ENCODE measurements at regions not wholly inside any gene's neighbourhood (a gene's known extent, or its start where the extent isn't known, plus 50 kb on each side); places are given as distances from the start of the nearest gene placed in this dataset.
"Not testable (repeated sequence)": the region's sequence is repeated elsewhere in the genome, so short reads cannot be mapped to it uniquely, and the experiment has no call there.

DNA sequence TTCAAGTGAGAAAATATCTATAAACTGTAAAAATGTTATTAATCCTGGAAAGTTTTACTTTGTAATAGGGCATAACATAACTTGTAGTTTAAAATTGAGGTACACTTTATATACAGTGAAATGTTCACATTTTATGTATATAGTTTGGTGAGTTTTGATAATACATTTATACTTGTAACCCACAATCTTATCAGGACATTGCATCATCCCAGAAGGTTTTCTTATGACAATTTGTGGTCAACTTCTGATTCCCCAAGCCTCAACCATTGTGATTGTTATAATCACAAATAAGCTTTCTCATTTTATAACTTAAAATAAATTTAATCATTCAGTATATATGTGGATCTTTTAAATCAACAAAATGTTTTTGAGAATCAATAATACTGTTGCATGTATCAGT is 151.1 kb downstream of the TFPI2 start:
- DNase-seq, result no peak

DNA sequence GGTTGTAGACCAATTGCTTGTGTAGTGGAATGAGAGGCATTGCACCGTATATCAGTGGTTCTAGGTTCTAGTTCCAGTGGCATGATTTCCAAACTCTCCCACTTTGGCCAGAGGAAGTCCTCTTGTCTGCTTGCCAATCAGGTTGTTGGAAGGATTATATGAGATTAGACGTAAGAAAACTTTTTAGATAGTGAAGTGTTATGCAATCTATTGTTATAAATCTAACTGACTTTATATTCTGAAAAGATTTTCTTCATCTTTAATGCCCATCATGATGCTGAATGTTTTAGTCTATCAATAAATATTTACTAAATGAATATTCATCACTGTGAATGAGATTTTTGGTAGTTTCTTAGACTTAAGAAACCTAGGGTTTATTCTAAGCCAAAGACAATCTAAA is 152.6 kb downstream of the TFPI2 start:
- DNase-seq, result no peak

DNA sequence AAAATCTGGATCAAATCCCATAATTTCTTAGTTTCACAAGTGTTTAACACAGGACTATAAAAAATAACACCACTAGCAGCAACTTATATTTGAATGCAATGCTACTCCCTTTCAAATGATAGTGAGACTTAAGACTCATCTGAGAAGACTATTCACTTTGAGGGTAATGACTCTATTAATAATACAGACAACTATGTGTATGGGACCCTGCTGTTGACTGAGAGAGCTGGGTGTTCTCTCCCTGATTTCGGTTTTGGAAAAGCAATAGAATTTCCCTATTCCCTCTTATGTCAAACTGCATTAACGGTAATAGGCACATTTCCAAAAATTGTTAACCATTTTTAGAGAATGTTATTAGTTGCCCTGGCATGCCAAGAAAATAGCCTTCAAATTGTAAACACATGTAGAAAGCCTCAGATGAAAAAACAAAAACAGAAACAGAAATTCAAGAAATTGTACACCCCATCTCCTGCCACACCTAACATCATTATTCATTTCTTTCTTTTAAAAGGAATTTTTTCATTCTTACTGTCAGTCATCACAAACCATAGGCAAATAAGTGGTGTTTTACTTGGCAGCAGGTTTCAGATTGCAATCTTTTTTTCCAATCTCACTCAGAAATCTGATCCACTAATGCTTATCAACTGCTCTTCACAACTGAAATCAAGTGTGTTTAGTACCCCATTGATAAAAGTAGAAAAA is 153.7 kb downstream of the TFPI2 start:
- DNase-seq, result no peak

DNA sequence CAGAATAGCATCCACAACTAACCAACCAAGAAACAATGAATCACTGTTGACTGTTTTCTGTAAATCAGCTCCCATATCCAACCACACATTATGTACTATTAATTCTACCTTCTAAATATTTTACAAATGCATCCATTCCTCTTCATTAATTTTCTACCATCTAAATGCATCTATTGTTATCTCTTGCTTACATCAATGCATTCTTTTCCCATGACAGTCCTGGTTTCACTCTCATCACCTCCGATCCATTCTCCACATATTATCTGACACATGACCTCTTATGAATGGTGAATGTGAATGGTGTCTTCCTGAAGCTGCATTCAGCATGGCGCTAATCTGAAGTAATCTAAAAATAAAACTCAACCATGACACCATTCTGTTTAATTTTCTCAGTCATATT is 153.8 kb upstream of the CALCR start:
- no peak for DNase-seq

DNA sequence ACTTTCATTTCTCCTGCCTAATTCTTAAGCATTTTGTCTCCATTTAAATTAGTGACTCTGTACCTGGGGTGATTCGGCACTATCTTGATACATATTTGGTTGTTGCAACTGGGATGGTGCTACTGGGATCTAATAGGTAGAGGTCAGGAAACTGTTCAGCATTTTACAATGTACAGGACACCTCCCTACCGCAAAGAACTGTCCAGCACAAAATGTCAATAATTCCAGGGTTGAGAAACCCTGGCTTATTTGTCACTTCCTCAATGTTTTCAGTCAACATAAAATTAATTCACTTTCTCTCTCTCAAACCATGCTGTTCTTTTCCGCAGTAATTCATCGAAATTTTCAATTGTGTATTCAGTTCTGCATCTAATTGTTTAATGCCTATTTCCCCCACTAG is 151.4 kb upstream of the CALCR start:
- no peak for DNase-seq

DNA sequence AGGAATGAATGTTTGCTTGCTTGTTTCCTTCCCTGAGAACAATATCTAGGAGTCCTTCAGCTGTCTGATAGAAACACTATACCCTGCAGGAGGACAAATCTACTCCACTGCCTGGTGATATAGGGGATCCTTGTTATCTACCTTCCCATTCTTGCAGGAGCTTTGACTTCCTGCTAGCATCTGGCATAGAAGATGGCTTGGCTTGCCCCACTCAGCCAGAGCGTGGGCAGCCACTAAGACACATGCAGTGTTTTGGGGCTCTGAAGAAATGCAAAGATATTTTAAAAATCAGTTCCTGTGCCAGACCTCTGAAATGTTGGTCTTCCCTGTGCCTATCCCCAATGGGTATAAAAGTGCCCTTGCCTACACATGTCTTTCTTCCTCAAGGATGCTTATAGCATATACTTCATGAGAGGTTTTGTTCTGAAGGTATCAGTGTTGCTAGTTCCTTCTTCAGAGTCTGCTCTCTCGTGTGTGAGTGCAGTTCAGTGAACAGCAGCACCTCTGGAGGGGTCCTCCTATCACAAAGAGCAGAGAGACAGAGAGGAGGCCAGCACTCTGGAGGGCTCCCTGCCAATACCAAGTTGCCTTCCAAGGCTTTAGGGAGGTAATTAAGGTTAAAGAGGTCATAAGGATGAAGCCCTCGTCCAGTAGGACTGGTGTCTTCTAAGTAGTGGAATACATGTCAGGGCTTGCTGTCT is 149.1 kb upstream of the CALCR start:
- no peak for DNase-seq

DNA sequence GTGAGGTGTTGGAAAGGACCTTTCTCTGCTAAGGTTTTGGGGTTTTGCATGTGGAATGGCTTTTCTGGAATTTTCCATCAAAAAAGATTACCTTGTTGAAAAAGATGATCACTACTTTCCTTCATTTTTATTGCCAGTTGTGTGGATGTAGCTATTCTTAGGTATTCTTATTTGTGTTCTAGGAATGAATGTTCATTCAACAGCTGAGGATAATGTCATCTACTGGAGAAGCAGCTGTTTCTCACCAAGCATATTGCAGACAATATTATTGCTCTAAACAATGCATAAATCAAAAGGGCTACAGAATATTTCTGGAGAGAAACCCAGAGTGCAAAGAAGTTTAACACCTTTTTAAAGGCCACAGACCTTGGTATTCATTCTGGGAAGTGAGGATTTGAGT is 145.6 kb upstream of the CALCR start:
- no peak for DNase-seq

DNA sequence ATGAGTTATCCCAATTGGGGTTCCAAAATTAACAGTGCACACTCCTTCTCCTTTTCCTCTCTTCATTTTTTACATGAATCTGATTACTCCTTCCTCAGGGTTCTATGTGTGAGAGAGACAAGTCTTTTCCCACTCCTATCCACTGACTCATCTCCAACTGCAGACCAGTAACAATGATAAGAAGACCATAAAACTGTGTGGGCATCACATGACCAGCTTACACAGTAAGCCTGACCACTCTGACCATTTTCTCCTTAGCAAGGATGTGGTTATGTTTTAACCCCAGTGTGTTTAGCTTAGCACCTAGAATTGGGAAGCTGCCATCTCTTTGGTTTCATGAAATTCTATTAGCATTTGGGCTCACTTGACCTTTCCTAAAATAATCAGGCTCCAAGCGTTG is 145.0 kb upstream of the CALCR start:
- no peak for DNase-seq

DNA sequence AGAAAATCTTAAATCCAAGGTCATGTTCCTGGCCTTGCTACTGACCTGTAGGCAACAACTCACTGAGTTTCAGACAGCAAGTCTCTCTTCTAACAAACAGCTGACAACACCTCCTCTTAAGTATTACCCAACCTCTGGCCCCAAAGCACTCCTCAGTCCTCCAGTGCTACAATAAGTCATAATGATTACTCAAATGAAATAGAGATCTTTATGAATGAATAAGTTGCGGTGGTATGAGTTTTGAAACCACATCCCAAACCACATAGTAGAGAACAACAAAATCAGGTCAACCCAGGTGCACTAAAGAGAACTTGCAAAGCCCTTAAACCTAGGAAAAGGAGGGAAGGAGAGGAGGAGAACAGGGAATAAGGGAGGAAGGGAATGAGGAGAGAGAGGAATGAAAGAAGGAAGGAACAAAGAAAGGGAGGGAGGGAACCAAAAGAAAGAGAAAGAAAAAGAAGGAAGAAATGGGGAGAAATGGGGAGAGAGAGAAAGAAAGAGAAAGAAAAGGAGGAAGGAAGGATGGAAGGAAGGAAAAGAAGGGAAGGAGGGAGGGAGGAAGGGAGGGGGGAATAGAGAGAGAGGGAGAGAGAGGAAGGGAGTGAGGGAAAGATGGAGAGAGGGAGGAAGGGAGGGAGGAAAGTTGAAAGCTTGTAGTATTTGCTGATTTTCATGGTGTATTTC is 142.8 kb upstream of the CALCR start:
- no peak for DNase-seq

DNA sequence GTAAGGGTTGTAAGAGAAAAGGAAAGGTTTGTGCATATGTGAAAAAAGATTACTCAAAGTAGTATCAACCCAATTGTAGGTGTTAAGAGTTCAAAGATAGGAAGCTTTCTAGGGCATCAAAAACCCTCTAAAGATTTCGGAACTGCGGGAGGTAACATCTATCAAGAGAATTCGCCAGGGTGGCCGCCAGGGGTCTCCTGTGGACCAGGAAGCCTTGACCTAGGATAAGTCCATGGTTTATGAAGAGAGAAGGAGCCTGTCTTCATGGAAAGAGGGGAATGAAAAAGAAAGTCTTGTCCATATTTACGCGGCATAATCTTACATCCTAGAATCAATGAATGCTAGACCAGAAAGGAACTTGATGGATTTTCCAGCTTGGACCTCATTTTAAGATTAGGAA is 140.7 kb upstream of the CALCR start:
- DNase-seq, result peak; percentile 44 to 61 (median 50)

DNA sequence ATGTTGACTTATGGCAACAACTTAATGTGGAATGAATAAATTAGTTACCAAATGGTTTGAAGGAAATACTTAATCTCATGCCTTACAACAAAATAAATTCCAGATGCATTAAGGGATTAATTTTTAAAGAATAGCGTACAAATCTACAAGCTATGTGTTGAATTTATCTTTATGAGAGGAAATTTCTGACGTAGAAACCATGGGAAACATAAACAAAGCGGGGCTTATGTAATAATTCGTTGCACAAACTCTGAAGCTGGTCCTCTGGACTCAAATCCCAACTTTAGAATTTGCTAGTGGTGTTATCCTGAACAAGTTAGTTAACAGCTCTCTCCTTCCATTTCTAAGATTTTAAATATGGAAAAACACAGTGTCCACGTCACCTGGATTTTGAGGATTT is 137.4 kb upstream of the CALCR start:
- no peak for DNase-seq

DNA sequence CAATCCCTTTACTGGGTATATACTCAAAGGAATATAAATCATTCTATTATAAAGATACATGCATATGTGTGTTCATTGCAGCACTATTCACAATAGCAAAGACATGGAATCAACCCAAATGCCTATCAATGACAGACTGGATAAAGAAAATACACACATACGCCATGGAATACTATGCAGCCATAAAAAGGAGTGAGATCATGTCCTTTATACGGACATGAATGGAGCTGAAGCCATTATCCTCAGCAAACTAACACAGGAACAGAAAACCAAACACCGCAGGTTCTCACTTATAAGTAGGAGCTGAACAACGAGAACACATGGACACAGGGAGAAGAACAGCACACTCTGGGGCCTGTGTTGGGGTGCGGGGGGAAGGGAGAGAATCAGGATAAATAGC is 133.7 kb upstream of the CALCR start:
- DNase-seq, result not testable (repeated sequence)

DNA sequence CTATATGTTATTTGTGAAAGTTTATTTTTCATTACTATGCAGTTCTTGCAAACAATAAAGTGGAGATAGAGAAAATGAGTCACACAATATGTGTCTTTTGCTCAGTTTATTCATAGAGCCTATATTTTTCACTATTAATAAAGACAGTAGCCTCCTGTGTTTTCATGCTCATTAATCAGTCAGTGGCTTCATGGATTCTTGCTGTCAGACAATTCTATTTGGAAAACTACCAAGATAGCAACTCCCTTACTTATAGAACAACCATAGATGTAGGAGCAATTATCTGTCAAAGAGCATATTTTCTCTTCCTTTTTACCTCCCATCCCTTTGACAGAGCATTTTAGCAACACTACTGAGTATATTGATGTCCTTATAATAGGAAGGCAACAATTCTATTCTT is 132.7 kb upstream of the CALCR start:
- DNase-seq, result no peak

DNA sequence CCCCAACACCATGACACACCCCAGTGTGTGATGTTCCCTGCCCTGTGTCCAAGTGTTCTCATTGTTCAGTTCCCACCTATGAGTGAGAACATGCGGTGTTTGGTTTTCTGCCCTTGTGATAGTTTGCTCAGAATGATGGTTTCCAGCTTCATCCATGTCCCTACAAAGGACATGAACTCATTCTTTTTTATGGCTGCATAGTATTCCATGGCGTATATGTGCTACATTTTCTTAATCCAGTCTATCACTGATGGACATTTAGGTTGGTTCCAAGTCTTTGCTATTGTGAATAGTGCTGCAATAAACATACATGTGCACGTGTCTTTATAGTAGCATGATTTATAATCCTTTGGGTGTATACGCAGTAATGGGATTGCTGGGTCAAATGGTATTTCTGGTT is 131.6 kb upstream of the CALCR start:
- not testable (repeated sequence) for DNase-seq

DNA sequence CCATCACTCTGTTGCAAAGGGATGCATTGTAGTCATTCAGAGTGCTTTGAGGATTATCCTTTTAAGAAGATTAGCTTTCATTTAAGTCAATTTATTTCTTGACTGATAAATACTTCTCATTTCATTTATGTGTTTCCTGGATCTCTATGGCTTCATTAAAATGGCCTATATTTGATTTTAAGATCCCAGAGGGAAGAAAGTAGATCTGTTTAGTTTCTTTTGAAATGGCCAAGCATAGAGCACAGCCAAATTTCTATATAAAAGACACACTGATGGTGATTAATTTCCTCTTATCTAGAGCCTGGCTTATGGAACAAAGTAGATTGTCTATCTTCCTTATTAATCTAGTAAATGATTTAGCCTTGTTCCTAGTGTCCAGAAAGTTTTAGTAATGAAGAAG is 129.7 kb upstream of the CALCR start:
- DNase-seq, result no peak

DNA sequence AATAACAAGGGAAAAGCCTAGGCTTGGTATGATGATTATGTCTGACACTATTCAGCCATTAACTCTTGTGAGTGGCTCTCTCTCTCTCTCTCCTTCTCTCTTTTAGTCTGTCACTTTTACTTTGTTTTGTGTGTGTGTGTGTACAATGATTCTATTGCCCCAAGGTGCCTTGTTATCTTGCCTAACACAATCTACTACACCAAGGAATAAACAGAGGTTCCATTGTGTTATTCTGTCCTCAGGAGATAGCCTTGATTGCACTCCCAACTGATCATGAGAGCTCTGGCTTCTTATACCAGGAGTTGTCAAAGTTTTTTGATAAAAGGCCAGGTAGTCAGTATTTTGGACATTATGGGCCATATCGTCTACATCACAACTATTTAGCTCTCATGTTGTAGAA is 123.4 kb upstream of the CALCR start:
- no peak for DNase-seq

DNA sequence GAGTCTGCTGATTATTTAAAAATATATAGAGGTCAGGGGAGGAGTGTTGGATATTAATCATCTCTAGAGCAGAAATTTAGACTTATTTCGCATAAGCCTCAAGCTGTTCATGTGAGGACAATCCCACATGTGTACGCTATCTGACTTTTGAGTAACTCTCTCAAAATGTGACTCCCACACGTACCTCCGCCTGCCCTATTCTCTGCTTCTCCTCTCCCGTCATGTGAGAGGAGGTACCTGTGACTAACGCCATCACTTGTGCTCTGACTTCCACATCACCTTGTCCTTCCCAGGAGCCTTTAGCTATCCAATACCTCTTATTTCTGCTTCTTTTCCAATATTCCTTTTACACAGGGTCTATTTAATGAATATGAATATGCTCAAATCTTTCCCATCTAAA is 119.3 kb upstream of the CALCR start:
- DNase-seq, result no peak

DNA sequence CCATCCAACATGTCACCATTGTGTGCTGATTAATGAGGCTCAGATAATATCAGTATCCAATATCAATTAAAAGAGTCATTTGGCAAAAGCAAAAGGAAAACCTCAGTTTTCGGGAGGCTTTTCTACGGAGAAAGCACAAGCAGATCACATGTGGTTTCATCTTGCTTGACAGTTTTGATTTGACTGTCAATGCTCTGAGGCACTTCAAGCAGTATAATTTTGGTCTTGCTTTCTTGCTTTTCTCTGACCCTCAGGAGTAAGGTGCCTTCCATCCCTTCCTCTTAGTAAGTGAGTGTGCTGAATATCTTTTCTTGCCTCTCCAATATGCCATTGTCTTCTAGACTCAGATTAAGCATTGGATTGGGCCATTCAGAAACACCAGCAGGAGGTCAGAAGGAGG is 115.5 kb upstream of the CALCR start:
- no peak for DNase-seq

DNA sequence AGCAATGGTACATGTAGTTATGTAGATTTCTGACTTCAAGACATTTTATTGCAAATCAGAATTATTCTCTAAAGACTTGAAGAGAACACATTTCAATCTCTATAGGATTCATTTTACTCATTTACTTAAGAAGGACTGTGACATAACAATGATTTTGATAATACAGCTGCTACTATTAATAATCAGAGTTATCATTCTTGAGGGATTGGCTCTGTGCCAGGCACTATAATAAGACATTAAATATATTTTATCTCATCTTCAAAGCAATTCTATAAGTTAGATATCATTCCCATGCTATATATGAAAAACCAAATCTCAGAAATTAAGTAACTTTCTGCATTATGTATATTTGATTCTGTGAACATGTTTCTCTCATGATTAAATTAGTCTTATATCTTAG is 103.7 kb upstream of the CALCR start:
- DNase-seq, result no peak

DNA sequence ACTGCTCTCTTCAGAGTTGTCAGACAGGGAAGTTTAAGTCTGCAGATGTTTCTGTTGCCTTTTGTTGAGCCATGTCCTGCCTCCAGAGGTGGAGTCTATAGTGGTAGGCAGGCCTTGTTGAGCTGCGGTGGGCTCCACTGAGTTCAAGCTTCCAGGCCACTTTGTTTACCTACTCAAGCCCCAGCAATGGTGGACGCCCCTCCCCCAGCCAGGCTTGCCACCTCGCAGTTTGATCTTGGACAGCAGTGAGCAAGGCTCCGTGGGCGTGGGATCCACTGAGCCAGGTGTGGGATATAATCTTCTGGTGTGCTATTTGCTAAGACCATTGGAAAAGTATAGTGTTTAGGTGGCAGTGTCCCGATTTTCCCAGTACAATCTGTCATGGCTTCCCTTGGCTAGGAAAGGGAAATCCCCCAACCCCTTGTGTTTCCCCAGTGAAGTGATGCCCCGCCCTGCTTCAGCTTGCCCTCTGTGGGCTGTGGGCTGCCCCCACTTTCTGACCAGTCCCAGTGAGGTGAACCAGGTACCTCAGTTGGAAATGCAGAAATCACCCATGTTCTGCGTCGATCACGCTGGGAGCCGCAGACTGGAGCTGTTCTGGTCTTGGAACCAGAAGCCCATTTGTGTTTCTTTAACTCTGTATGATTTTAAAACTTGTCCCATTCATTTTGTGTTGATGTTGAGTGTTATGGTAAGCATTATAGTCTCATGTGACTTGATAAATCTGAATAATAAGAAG is 89.2 kb upstream of the CALCR start:
- no peak for DNase-seq

DNA sequence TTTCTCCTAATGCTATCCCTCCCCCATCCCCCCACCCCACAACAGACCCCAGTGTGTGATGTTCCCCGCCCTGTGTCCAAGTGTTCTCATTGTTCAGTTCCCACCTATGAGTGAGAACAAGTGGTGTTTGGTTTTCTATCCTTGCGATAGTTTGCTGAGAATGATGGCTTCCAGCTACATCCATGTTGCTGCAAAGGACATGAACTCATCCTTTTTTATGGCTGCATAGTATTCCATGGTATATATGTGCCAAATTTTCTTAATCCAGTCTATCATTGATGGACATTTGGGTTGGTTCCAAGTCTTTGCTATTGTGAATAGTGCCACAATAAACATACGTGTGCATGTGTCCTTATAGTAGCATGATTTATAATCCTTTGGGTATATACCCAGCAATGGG is 83.6 kb upstream of the CALCR start:
- not testable (repeated sequence) for DNase-seq

DNA sequence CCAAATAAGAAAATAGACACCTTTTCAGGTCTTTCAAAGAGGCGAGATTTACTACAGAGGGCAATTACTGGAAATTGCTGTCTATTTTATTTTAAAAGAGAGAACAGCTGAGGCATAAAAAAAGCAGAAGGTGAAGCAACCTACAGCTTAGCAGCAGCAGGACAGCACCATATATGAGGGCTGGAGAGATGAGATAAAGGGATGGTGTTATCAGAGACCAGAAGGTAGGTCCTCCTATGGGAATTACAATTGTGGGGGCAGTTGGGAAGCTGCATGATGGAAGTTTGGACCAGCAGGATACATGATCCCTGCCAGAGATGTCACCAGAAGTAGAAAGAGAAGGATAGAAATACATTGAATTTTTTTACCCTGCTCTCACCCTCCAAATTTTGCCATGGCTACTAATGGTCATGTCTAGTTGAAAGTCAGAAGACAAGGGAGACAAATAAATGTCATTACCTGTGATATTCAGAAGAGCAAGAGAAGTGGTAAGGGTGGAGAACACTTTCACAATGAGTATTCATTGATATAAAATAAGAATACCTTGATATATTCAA is 77.2 kb upstream of the CALCR start:
- no peak for DNase-seq

DNA sequence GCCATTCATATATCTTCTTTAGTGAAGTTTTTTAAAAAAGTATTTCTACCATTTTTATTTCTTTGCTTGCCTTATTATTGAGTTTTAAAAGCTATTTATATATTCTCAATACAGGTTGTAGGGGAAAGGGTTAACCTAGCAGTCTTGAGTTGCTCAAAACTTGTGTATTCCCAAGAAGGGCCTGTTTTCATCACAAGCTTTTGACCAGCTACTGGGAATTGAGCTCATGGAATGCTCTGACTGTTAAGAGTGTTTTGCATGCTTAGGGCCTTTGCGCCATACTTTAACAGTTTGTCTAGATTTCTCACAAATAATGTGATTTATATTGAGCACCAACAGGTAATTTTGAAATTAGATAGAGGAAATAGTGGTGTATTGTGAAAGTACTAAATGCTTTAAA is 72.0 kb upstream of the CALCR start:
- no peak for DNase-seq
